HEK293T (cell line): ENCODE measurements at regions not wholly inside any gene's neighbourhood (a gene's known extent, or its start where the extent isn't known, plus 50 kb on each side); places are given as distances from the start of the nearest gene placed in this dataset.
A peak's percentile ranks its signal among the peaks of the same experiment; 100 is the strongest.

Experiments used
- CTCF ChIA-PET: fragments of 350-600 bp; formaldehyde crosslinking; extraction: SDS; loops from one replicate; lab custom pipeline; 2021; ENCODE audit warnings: antibody characterized with exemption, inconsistent platforms; lab: Yijun Ruan, JAX
- POLR2A ChIA-PET: fragments of 350-600 bp; formaldehyde crosslinking; extraction: SDS; loops from one replicate; lab custom pipeline; 2020; ENCODE audit warnings: antibody characterized with exemption, inconsistent platforms; lab: Yijun Ruan, JAX
- DNase-seq: peaks from one replicate; pipeline ENCODE4 v3.0.0; 2012; ENCODE audit warnings: mixed read lengths; ENCODE audit errors: extremely low spot score
- ARNT ChIP-seq: fragments of 450-650 bp; IDR thresholded peaks from 2 replicates; pipeline ENCODE4 v1.6.1; 2017; ENCODE audit warnings: mild to moderate bottlenecking
- BHLHE40 ChIP-seq: fragments of 450-650 bp; IDR thresholded peaks from 2 replicates; pipeline ENCODE4 v1.6.1; 2016; ENCODE audit warnings: mild to moderate bottlenecking, moderate library complexity, borderline replicate concordance
- CTBP1 ChIP-seq: fragments of 450-650 bp; IDR thresholded peaks from 2 replicates; pipeline ENCODE4 v1.6.1; 2016; ENCODE audit warnings: borderline replicate concordance
- ELF4 ChIP-seq: fragments of 450-650 bp; IDR thresholded peaks from 2 replicates; pipeline ENCODE4 v1.6.1; 2017; ENCODE audit warnings: antibody characterized with exemption
- FOXA1 ChIP-seq: fragments of 450-650 bp; IDR thresholded peaks from 2 replicates; pipeline ENCODE4 v1.6.1; 2016; ENCODE audit warnings: mild to moderate bottlenecking
- FOXK2 ChIP-seq: fragments of 450-650 bp; IDR thresholded peaks from 2 replicates; pipeline ENCODE4 v1.6.1; 2016; ENCODE audit warnings: mild to moderate bottlenecking
- FOXM1 ChIP-seq: fragments of 450-650 bp; IDR thresholded peaks from 2 replicates; pipeline ENCODE4 v1.6.1; 2017; ENCODE audit warnings: mild to moderate bottlenecking, borderline replicate concordance
- HDGF ChIP-seq: fragments of 450-650 bp; IDR thresholded peaks from 2 replicates; pipeline ENCODE4 v1.6.1; 2017; ENCODE audit warnings: antibody characterized with exemption, borderline replicate concordance
- L3MBTL2 ChIP-seq: fragments of 450-650 bp; conservative IDR thresholded peaks from 2 replicates; pipeline ENCODE4 v1.6.1; 2016; ENCODE audit warnings: mild to moderate bottlenecking
- LEF1 ChIP-seq: fragments of 450-650 bp; IDR thresholded peaks from 2 replicates; pipeline ENCODE4 v1.6.1; 2017; ENCODE audit warnings: mild to moderate bottlenecking, borderline replicate concordance
- NFRKB ChIP-seq: fragments of 450-650 bp; IDR thresholded peaks from 2 replicates; pipeline ENCODE4 v1.6.1; 2016; ENCODE audit warnings: mild to moderate bottlenecking, moderate library complexity
- SP1 ChIP-seq: fragments of 450-650 bp; IDR thresholded peaks from 2 replicates; pipeline ENCODE4 v1.6.1; 2017
- SUZ12 ChIP-seq: fragments of 450-650 bp; IDR thresholded peaks from 2 replicates; pipeline ENCODE4 v1.6.1; 2016; ENCODE audit warnings: mild to moderate bottlenecking
- TARDBP ChIP-seq: fragments of 450-650 bp; IDR thresholded peaks from 2 replicates; pipeline ENCODE4 v1.6.1; 2016
- ZNF384 ChIP-seq: fragments of 450-650 bp; IDR thresholded peaks from 2 replicates; pipeline ENCODE4 v1.6.1; 2016
- TF ChIP-seq, protein P1 (sequence below): fragments of 450-650 bp; IDR thresholded peaks from 2 replicates; pipeline ENCODE4 v1.6.1; 2016

DNA sequence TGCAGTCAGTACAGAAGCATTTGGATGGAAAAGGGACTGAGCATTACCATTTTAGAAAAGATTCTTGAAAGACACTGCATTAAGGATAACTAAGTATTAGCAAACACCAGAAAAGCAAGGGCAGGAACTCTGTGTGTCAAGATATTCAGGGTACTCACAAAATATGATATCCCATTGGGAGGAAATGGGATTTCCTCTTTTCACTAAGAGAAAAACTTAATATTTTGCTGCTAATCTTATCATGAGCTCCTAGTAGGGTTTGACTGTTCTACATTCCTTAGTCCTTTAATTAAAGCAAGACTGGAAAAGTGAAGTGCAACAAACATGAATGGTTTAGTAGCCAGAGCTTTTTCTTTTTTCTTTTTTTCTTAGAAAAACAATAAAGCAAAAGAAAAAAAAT, 305.9 kb upstream of the ADGRL4 start:
- ChIA-PET CTCF (no interaction called here), POLR2A (no interaction called here)
- TF ChIP-seq, protein P1, sequence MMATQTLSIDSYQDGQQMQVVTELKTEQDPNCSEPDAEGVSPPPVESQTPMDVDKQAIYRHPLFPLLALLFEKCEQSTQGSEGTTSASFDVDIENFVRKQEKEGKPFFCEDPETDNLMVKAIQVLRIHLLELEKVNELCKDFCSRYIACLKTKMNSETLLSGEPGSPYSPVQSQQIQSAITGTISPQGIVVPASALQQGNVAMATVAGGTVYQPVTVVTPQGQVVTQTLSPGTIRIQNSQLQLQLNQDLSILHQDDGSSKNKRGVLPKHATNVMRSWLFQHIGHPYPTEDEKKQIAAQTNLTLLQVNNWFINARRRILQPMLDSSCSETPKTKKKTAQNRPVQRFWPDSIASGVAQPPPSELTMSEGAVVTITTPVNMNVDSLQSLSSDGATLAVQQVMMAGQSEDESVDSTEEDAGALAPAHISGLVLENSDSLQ = no peak
- TF ChIP-seq ARNT (no peak), ELF4 (no peak), NFRKB (no peak), BHLHE40 (no peak)
- DNase-seq = no peak

GRCh38 chr1:79310609-79311008, 304.1 kb upstream of the ADGRL4 start:
- no peak for TF ChIP-seq BHLHE40
- TF ChIP-seq FOXK2 = no peak
- DNase-seq = no peak
- ChIA-PET POLR2A (no interaction called here), CTCF (no interaction called here)

- no peak for DNase-seq
- CTCF ChIA-PET = no interaction called here
- POLR2A ChIA-PET = no interaction called here
- TF ChIP-seq TARDBP = no peak
- no peak for TF ChIP-seq L3MBTL2
- TF ChIP-seq FOXA1 = no peak
- TF ChIP-seq SP1 = no peak
- no peak for TF ChIP-seq FOXM1
- no peak for TF ChIP-seq CTBP1
- TF ChIP-seq ELF4 = no peak
- no peak for TF ChIP-seq ZNF384
- TF ChIP-seq BHLHE40 = no peak
- no peak for TF ChIP-seq NFRKB
- no peak for TF ChIP-seq ARNT
- TF ChIP-seq FOXK2 = no peak
- no peak for TF ChIP-seq SUZ12
- TF ChIP-seq HDGF = no peak
- TF ChIP-seq LEF1 = no peak
- TF ChIP-seq, protein P1 = no peak
Observed at GRCh38 chr1:79304131-79304530, 297.6 kb upstream of the ADGRL4 start.

DNA sequence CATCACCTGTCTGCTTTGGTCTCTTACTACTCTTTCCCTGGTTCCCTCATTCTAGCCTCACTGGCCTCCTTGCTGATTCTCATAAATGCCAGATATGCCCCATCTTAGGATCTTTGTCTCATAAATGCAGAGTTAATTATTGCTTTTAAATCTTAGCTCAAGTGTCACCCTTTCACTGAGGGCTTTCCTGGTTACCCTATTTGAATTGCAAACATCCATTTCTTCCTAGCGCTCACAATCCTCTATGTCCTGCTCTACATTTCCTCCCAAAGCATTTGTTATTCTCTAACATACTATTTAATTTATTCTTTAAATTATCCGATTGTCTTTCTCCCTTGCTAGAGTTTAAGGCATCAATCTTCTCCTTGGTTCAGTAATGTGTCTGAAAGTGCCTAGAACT, 296.5 kb upstream of the ADGRL4 start:
- CTCF ChIA-PET = no interaction called here

GRCh38 chr1:79302380-79302930, 295.9 kb upstream of the ADGRL4 start:
- ChIA-PET POLR2A (no interaction called here), CTCF (no interaction called here)
- no peak for DNase-seq
- TF ChIP-seq, protein P1 = peak; percentile 38; the same call in 1 of the 2 replicates
- TF ChIP-seq LEF1 = no peak

More for the DNA sequence above, 296.5 kb upstream of the ADGRL4 start:
- TF ChIP-seq FOXK2 (no peak), NFRKB (no peak), ARNT (no peak), FOXA1 (no peak), ZNF384 (no peak), FOXM1 (no peak), TARDBP (no peak), SP1 (no peak), L3MBTL2 (no peak)
- POLR2A ChIA-PET = no interaction called here
- no peak for DNase-seq

GRCh38 chr1:79295967-79296366, 289.4 kb upstream of the ADGRL4 start:
- POLR2A ChIA-PET = no interaction called here
- TF ChIP-seq ARNT (no peak), BHLHE40 (no peak), ZNF384 (no peak)
- no peak for DNase-seq
- CTCF ChIA-PET = no interaction called here

- DNase-seq = no peak
- POLR2A ChIA-PET = no interaction called here
- TF ChIP-seq ZNF384 (no peak), LEF1 (no peak), TARDBP (no peak), FOXA1 (no peak), ARNT (no peak), HDGF (no peak), SUZ12 (no peak), L3MBTL2 (no peak), ELF4 (no peak), BHLHE40 (no peak)
- CTCF ChIA-PET = no interaction called here
Observed at GRCh38 chr1:79293611-79294010, 287.1 kb upstream of the ADGRL4 start.
